AML-193 (cell line): ENCODE measurements at regions not wholly inside any gene's neighbourhood (a gene's known extent, or its start where the extent isn't known, plus 50 kb on each side); places are given as distances from the start of the nearest gene placed in this dataset.
A peak's percentile ranks its signal among the peaks of the same experiment; 100 is the strongest.
"Not testable (repeated sequence)": the region's sequence is repeated elsewhere in the genome, so short reads cannot be mapped to it uniquely, and the experiment has no call there.

ENCODE experiments used
- DNase-seq, 2 experiments: peaks; one replicate each; lab custom pipeline; 2025; lab: John Stamatoyannopoulos, UW

- no peak for DNase-seq
Measured at GRCh38 chr21:39082656-39083376, 100.4 kb downstream of the PSMG1 start.

DNA sequence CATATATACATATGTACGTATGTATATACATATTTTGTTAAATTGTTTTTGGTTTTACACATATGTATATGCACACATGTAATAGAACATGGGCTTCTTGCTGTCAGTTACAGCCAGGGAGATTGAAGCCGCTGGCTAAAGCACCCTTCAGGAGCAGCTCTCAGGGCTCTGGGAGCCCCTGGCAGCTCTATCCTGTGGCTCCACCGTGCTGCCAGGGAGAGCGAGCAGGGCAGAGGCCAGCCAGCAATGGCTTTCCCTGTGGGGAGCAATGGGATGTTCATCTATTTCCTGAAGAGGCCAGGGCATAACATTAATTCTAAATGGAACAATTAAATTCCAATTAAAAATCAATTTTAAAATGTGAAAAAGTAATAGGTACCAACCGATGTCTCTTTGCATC, 102.9 kb downstream of the PSMG1 start:
- DNase-seq: no peak

DNA sequence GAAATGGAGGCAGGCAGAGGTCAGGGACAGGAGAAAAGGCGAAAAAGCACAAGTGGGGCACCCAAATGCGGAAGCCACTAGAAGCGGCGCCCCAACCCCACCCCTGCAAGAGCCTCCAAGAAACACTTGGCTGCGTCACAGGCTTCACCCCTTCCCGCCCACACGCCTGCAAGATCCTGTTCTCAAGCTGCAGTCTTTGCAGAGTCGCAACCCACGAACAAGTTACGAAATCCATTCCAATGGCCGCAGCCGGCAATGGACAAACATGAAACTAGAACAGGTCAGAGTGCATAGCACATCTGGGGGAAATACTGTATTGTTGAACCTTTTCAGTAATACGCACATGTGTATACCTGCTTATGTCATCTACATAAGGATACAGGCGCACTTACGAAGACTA, 103.6 kb downstream of the PSMG1 start:
- DNase-seq: peak in 1 of 2 experiments; percentile 3

DNA sequence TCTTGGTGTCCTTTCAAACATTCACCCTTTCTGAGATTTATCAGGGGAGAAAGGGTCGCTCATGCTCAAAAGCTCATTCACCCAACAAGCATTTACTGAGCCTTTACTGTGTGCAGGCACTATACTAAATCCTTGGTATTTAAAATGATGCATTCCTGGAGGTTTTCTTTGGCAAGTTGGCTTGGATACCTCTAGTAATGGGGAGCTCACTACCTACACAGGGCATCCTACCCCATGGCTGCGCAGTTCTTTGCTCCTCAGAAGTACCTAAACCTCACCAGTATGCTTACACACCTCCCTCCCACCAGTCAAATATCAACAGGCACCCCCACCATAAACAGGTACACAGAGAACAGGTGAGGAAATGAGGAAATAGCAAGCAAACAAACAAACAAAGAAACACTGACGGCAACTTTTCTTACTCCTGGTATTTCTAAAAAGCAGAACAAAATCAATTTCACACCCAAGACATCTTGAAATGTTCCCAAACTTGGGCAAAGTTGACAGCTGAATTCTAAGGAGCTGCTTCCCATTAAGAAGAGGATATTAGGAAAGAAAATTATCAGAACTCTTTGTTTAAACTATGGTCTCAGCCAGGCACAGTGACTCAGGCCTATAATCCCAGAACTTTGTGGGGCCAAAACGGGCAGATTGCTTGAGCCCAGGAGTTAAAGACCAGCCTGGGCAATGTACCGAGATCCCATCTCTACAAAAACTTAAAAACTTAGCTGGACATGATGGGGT, 104.8 kb downstream of the PSMG1 start:
- no peak for DNase-seq

- no peak for DNase-seq
Measured at GRCh38 chr21:39077876-39078275, 105.4 kb downstream of the PSMG1 start.

GRCh38 chr21:39074508-39074907, 108.7 kb downstream of the PSMG1 start:
- DNase-seq: no peak

GRCh38 chr21:39073717-39074116, 109.5 kb downstream of the PSMG1 start:
- DNase-seq: no peak

DNA sequence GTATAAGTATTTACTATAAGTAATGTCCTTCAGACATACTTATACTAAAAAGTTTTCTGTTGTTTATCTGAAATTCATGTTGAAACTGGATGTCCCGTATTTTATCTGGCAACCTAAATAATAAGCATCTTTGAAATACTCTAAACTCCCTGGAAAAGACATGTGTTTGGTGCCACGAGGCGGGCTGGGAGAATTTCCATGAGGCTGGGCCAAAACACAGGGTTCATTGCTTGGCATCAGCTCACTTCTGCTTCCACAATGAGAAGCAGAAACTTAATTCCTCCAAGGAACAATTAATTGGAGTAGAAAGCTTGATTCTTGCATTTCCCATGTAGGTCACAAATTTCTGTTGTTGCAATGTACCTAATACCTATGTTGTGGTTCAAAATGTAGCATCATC, 110.2 kb downstream of the PSMG1 start:
- DNase-seq: no peak

GRCh38 chr21:39072468-39072867, 110.8 kb downstream of the PSMG1 start:
- no peak for DNase-seq

DNA sequence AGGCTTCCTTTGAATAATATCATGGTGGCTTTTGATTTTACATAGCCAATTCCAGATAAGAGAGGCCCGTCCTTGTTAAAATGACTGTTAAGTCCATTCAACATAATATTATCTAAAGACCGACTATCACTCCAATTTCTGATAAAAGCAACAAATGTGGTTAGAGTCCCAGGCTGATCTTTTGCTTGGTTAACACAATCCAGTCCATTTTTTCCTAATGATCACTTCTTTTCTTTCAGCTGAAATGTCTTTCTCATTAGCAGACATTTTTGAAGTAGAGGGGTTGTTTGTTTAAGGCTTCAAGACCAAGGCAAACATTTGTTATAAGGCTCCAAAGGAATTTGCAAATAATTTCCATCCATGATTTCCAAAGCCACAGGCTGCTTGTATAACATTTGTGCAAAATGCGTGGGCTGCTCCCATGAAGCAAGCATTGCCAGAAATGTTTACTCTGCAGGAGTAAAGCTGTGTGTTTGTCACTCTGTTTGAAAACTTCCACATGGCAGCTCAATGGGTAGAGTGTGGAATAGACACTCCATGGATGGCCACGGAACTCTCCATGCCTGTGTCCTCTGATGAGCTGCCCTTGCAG, 111.5 kb downstream of the PSMG1 start:
- no peak for DNase-seq

DNA sequence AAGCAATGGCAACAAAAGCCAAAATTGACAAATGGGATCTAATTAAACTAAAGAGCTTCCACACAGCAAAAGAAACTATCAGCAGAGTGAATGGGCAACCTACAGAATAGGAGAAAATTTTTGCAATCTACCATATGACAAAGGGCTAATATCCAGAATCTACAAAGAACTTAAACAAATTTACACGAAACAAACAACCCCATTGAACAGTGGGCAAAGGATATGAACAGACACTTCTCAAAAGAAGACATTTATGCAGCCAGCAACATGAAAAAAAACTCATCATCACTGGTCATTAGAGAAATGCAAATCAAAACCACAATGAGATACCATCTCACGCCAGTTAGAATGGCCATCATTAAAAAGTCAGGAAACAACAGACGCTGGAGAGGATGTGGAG, 113.4 kb downstream of the PSMG1 start:
- not testable (repeated sequence) for DNase-seq

- DNase-seq: no peak
Measured at GRCh38 chr21:39066829-39067780, 116.1 kb downstream of the PSMG1 start.

DNA sequence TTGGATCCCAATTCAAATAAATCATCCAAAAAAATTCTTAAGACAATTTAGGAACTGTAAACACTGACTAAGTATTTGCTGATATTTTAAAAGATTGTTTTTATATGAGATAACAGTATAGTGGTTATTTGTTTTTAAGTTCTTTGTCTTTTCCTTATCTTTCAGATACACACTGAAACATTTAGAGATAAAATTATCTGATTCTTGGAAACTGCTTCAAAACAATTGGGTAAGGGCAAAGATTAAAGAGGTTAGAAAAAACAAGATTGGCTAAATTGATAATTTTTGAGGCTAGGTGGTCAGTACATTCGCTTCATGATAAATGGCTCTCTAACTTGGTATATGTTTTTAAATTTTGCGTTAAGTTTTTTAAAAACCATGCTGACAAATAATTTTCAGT, 117.3 kb downstream of the PSMG1 start:
- DNase-seq: no peak

DNA sequence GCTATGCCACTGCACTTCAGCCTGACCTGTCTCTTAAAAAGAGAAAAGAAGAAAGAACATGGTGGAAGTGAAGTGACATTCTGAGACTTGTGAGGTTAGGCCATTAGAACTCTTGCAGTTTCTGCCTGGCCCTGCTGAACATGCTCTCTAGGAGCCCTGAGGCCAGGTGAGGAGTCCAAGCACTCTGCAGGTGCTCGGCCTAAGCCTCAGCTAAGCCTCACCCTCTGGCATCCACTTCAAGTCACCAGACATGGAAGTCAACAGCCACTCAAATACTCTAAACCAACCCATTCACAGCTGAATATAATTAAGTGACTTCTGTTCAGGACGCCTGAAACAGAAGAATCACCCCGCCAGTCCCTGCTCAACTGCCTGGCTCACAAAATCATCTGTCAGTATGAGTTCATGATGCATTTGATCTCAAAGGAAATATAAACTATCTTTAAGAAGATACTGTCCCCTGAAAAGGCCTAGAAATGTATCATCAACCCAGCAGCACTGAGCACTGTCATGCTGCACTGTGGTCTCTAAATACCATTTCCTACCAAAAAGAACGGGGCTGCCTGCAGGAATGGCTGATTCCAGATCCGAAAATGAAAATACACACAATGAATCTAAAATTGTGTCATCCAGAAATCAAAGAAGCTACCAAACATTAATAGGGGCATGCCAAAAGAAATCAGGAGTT, 118.8 kb downstream of the PSMG1 start:
- no peak for DNase-seq

DNA sequence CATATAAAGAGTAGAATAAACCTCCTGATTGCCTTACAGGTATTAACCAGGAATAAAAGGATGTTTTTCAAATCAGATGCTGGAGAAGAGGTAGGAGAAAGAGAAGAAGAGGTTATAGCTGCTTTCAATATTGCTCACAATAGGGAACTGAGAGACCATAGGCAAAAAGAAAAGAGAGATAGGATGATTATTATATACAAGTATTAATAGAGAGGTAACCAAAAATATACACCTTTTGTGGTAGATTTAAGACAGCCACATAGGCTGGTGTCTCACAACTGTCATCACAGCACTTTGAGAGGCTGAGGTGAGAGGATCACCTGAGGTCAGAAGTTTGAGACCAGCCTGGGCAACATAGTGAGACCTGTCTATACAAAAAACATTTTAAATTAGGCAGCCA, 119.7 kb downstream of the PSMG1 start:
- DNase-seq: no peak

- DNase-seq: no peak
Measured at GRCh38 chr21:39062196-39062595, 121.1 kb downstream of the PSMG1 start.

GRCh38 chr21:39061766-39062165, 121.5 kb downstream of the PSMG1 start:
- DNase-seq: no peak

- no peak for DNase-seq
Measured at GRCh38 chr21:39060485-39061083, 122.7 kb downstream of the PSMG1 start.

DNA sequence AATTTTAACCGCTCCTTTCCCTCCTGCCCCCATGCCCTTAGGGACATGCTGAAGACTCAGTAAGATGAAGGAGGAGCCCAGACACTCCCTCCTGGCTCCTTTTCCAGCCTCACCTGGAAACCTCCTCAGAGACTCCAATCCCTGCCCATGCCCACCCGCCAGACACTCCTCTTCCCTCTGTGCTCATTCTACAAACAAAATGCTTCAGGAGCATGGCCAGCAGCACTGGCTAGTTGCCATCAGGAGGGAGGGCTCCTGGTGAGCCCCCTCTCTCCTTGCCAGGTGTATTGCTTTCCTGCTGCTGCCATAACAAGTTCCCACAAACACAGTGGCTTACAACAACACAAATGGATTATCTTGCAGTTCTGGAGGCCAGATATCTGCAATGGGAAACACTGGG, 126.1 kb downstream of the PSMG1 start:
- DNase-seq: no peak

DNA sequence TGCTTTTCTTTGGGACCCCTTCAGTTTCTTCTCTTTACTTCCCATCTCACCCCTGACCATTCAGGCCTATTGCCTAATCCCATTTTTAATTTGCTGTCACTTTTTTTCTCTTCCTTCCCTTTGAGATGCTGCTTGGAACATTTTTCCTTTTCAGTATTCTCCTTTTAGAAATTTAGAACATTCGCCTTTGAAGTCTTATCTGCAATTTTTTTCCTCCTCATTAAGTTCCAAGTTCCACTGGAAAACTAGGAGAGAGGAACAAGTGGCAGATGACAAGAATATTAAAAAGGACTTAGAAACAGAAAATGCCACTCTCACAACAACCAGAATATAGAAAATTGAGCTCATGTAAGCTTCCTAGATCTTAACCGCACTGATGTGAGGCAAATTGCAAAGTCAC, 126.6 kb downstream of the PSMG1 start:
- no peak for DNase-seq

DNA sequence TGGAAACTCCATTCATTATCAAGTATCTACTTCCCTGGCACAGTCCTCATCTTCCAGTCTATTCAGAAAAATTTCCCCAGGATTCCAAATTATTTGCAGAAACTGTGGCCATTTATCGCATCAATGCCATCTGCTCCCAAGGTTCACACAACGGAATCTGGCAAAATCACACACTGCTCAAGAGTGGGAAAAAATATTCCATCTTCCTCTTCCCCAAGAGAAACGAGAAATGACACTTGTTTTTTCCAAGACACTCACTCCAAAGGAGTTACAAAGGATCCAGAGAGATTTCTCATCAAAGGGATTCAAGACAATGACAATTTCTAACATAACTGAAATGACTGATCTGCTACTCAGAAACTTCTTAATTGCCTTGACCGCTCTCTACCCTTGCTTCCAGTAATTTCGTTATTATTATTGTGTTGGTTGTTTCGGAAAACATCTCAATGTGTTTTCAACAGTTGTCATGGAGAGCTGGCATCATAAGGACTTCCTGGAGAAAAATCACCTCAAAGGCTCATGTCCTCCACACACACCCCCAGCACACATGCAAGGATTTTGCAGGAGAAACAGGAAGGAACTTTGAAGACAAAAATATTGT, 128.0 kb downstream of the PSMG1 start:
- no peak for DNase-seq
